SH-SY5Y (cell line): ENCODE measurements at regions not wholly inside any gene's neighbourhood (a gene's known extent, or its start where the extent isn't known, plus 50 kb on each side); places are given as distances from the start of the nearest gene placed in this dataset.

Experiments used
- GATA2 ChIP-seq: IDR thresholded peaks from 2 replicates; pipeline ENCODE4 v1.6.1; 2011; ENCODE audit warnings: mild to moderate bottlenecking, low read depth, low read length
- GATA3 ChIP-seq: IDR thresholded peaks from 2 replicates; pipeline ENCODE4 v1.6.1; 2011; ENCODE audit warnings: low read depth, mild to moderate bottlenecking, low read length, moderate library complexity

- TF ChIP-seq GATA2: no peak
- no peak for TF ChIP-seq GATA3
Measured at GRCh38 chr13:99051768-99052455, 74.0 kb upstream of the DOCK9 start.
